ENCODE measurements at regions not wholly inside any gene's neighbourhood (a gene's known extent, or its start where the extent isn't known, plus 50 kb on each side); places are given as distances from the start of the nearest gene placed in this dataset.

DNA sequence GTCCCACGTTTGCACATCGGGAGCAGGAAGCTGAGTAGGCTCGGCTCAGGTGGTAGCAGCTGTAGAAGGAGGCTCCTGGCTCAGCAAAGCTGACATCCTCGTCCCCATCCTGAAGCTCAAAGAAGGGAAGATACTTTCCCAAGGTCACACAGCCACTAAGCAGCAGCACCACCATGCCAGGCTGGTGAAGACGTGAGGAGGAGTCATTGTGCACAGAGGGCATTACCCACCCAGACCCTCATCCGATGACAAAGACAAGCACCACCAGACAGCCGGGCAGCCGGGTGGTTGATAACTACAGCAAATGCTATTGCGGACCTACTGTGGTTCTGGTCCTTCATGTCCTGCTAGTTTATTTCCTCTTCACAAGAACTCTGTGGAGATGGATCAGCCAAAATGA lies 186.9 kb downstream of the MATN1 start:
- TF ChIP-seq POLR2A (IDR thresholded peaks at IDR 0.05; ENCODE audit: low read length) (no peak), GATA1 (IDR thresholded peaks at IDR 0.05; ENCODE audit: low read depth, low read length) (no peak)

Data from erythroblast (primary cell).